Smooth muscle cell (in vitro differentiated cells): ENCODE measurements at regions not wholly inside any gene's neighbourhood (a gene's known extent, or its start where the extent isn't known, plus 50 kb on each side); places are given as distances from the start of the nearest gene placed in this dataset.

Source experiments
- DNase-seq: peaks from one replicate; lab custom pipeline; 2025; ENCODE audit not compliant: unreplicated experiment; lab: John Stamatoyannopoulos, UW
- H2AFZ ChIP-seq: fragments of 200-600 bp; sonication (generic); 2 replicates; pipeline ENCODE4 v1.6.0; 2016; ENCODE audit warnings: antibody characterized with exemption, low read depth, mild to moderate bottlenecking
- H3F3A ChIP-seq: fragments of 200-600 bp; sonication (generic); 2 replicates; pipeline ENCODE4 v1.6.0; 2017; ENCODE audit warnings: antibody characterized with exemption, low read depth
- H3K27ac ChIP-seq: fragments of 200-600 bp; sonication (generic); 2 replicates; pipeline ENCODE4 v1.5.1; 2016; ENCODE audit warnings: low read depth, mild to moderate bottlenecking
- H3K27me3 ChIP-seq: fragments of 200-600 bp; sonication (generic); 2 replicates; pipeline ENCODE4 v1.6.1; 2016; ENCODE audit warnings: low read depth, mild to moderate bottlenecking
- H3K36me3 ChIP-seq: fragments of 200-600 bp; sonication (generic); 2 replicates; pipeline ENCODE4 v1.5.1; 2016; ENCODE audit warnings: low read depth
- H3K4me1 ChIP-seq: fragments of 200-600 bp; sonication (generic); 2 replicates; pipeline ENCODE4 v1.5.1; 2016; ENCODE audit warnings: low read depth
- H3K4me2 ChIP-seq: fragments of 200-600 bp; sonication (generic); 2 replicates; pipeline ENCODE4 v1.6.0; 2016; ENCODE audit warnings: mild to moderate bottlenecking
- H3K4me3 ChIP-seq: fragments of 200-600 bp; sonication (generic); 2 replicates; pipeline ENCODE4 v1.5.1; 2016; ENCODE audit warnings: mild to moderate bottlenecking
- H3K79me2 ChIP-seq: fragments of 200-600 bp; sonication (generic); 2 replicates; pipeline ENCODE4 v1.6.0; 2016; ENCODE audit warnings: low read depth, mild to moderate bottlenecking
- H3K9ac ChIP-seq: fragments of 200-600 bp; sonication (generic); 2 replicates; pipeline ENCODE4 v1.6.0; 2016; ENCODE audit warnings: low read depth
- H3K9me3 ChIP-seq: fragments of 200-600 bp; sonication (generic); replicated peaks from 2 replicates; pipeline ENCODE4 v1.5.1; 2016; ENCODE audit warnings: low read depth
- H4K20me1 ChIP-seq: fragments of 200-600 bp; sonication (generic); 2 replicates; pipeline ENCODE4 v1.6.0; 2016; ENCODE audit warnings: low read depth
- WGBS: methylation state at CpG from one replicate; pipeline ENCODE4 v1.1.7; 2016; ENCODE audit warnings: low lambda C conversion rate; 5-methylcytosine and 5-hydroxymethylcytosine counted together
- TF ChIP-seq, protein P1 (sequence below): fragments of 200-600 bp; sonication (generic); IDR thresholded peaks from 2 replicates; pipeline ENCODE4 v1.5.1; 2017; ENCODE audit warnings: borderline replicate concordance, mild to moderate bottlenecking, antibody characterized with exemption; ENCODE audit not compliant: insufficient read depth, poor library complexity, severe bottlenecking

DNA sequence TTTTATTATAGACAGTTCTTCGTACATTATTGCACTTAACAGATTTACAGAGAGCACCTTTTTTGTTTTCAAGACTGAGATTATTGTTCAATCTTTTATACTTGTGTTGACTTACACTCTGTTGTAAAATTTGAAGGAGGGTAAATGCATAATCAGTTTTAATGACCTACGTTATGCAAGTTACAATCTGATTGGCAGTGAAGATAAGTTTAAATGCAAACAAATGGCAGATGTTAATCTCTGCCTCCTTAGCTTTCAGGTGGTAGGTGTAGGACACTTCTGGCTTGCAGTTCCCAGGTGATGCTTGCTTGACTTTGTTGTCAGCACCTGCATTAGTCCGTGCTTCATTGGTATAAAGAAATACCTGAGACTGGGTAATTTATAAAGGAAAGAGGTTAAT, 424.9 kb downstream of the FGF9 start:
- Histone ChIP-seq H3K9ac (no peak overlapping the region), H3K4me3 (no peak overlapping the region), H3K27me3 (no peaks in the 10 kb centered on the region), H4K20me1 (no peaks in the 10 kb centered on the region), H3K9me3 (no peaks in the 10 kb centered on the region), H3K36me3 (no peaks in the 10 kb centered on the region), H3K4me2 (no peak overlapping the region), H3K4me1 (no peaks in the 10 kb centered on the region), H3K27ac (no peak overlapping the region), H2AFZ (no peak overlapping the region), H3F3A (peaks cover 4% of the 10 kb centered on the region), H3K79me2 (no peaks in the 10 kb centered on the region)
- TF ChIP-seq, protein P1, sequence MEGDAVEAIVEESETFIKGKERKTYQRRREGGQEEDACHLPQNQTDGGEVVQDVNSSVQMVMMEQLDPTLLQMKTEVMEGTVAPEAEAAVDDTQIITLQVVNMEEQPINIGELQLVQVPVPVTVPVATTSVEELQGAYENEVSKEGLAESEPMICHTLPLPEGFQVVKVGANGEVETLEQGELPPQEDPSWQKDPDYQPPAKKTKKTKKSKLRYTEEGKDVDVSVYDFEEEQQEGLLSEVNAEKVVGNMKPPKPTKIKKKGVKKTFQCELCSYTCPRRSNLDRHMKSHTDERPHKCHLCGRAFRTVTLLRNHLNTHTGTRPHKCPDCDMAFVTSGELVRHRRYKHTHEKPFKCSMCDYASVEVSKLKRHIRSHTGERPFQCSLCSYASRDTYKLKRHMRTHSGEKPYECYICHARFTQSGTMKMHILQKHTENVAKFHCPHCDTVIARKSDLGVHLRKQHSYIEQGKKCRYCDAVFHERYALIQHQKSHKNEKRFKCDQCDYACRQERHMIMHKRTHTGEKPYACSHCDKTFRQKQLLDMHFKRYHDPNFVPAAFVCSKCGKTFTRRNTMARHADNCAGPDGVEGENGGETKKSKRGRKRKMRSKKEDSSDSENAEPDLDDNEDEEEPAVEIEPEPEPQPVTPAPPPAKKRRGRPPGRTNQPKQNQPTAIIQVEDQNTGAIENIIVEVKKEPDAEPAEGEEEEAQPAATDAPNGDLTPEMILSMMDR, result no peak
- DNase-seq, result no peak
- WGBS, result 90% methylated on average over 3 of the region's 3 CpGs

DNA sequence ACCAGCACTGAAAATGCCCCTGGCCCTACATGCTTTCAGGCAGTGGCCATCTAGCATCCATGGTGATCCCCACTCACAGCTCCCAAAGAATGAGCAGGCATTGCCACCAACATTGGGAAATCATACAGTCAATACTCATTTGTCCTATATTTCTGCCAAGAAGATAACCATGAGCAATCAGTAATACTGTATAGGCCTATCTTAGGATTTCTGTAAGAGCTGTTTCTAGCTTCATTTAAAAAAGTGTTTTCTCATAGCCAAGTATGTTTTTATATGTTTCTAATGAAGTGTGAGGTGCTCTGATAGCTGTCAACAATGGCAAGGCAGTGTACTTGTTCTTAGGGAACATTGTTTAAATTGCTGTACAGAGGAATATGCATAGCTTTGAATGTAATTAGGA, 428.7 kb downstream of the FGF9 start:
- TF ChIP-seq, protein P1, result no peak
- Histone ChIP-seq H3K79me2 (no peaks in the 10 kb centered on the region), H3K4me2 (no peak overlapping the region), H3K36me3 (no peaks in the 10 kb centered on the region), H3F3A (no peaks in the 10 kb centered on the region), H3K27me3 (no peaks in the 10 kb centered on the region), H3K27ac (no peak overlapping the region), H3K9ac (no peak overlapping the region), H2AFZ (no peak overlapping the region), H3K4me1 (no peaks in the 10 kb centered on the region), H4K20me1 (no peaks in the 10 kb centered on the region), H3K4me3 (no peak overlapping the region), H3K9me3 (no peaks in the 10 kb centered on the region)
- DNase-seq, result no peak

DNA sequence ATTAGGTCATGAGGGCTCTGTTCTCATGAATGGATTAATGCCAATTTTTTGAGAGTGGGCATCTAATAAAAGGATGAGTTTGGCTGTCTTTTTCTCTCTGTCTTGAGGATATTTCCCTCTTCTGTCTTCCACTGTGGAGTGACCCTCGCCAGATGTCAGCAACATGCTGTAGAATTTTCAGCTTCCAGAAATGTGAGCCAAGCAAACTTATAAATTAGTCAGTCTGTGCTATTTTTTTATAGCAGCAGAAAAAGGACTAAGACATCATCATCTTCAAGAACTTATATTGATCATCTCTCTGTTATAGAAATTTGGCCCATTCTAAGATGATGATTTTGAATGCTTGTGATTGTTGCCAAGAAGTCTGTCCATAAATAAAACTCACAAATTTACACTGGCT, 431.4 kb downstream of the FGF9 start:
- Histone ChIP-seq H3K4me2 (no peak overlapping the region), H3K4me1 (no peaks in the 10 kb centered on the region), H3K9ac (no peak overlapping the region), H3K36me3 (no peaks in the 10 kb centered on the region), H3K27me3 (no peaks in the 10 kb centered on the region), H3F3A (no peaks in the 10 kb centered on the region), H3K27ac (no peak overlapping the region), H3K9me3 (no peaks in the 10 kb centered on the region), H2AFZ (no peak overlapping the region), H3K79me2 (no peaks in the 10 kb centered on the region), H4K20me1 (no peaks in the 10 kb centered on the region), H3K4me3 (no peak overlapping the region)
- DNase-seq, result no peak
- TF ChIP-seq, protein P1, result no peak
- 92% methylated on average over 1 of the region's 1 CpG for WGBS
